NCI-H748 (cell line): ENCODE measurements at regions not wholly inside any gene's neighbourhood (a gene's known extent, or its start where the extent isn't known, plus 50 kb on each side); places are given as distances from the start of the nearest gene placed in this dataset.

ENCODE experiments used
- DNase-seq: peaks from one replicate; lab custom pipeline; 2025; ENCODE audit not compliant: unreplicated experiment; lab: John Stamatoyannopoulos, UW

- DNase-seq: no peak
Measured at GRCh38 chr1:29475326-29475725, 239.0 kb downstream of the PTPRU start.

- DNase-seq: no peak
Measured at GRCh38 chr1:29474274-29475244, 238.2 kb downstream of the PTPRU start.

GRCh38 chr1:29473161-29473855 lies 237.0 kb downstream of the PTPRU start:
- DNase-seq: no peak

GRCh38 chr1:29471487-29472313 lies 235.4 kb downstream of the PTPRU start:
- DNase-seq: peak; percentile 59

- DNase-seq: no peak
Measured at GRCh38 chr1:29470788-29471119, 234.4 kb downstream of the PTPRU start.

GRCh38 chr1:29470087-29470787 lies 233.9 kb downstream of the PTPRU start:
- no peak for DNase-seq

- DNase-seq: no peak
Measured at GRCh38 chr1:29469457-29469856, 233.1 kb downstream of the PTPRU start.

- DNase-seq: no peak
Measured at GRCh38 chr1:29467989-29468900, 231.9 kb downstream of the PTPRU start.

GRCh38 chr1:29466258-29466657 lies 229.9 kb downstream of the PTPRU start:
- no peak for DNase-seq

GRCh38 chr1:29465755-29466154 lies 229.4 kb downstream of the PTPRU start:
- DNase-seq: no peak

GRCh38 chr1:29462096-29462495 lies 225.8 kb downstream of the PTPRU start:
- no peak for DNase-seq

- no peak for DNase-seq
Measured at GRCh38 chr1:29461115-29461739, 224.9 kb downstream of the PTPRU start.

- no peak for DNase-seq
Measured at GRCh38 chr1:29460694-29461093, 224.4 kb downstream of the PTPRU start.

- no peak for DNase-seq
Measured at GRCh38 chr1:29460041-29460610, 223.8 kb downstream of the PTPRU start.

- no peak for DNase-seq
Measured at GRCh38 chr1:29459620-29459945, 223.3 kb downstream of the PTPRU start.

- no peak for DNase-seq
Measured at GRCh38 chr1:29458737-29459619, 222.7 kb downstream of the PTPRU start.

- no peak for DNase-seq
Measured at GRCh38 chr1:29457496-29458368, 221.4 kb downstream of the PTPRU start.
